ENCODE measurements at regions not wholly inside any gene's neighbourhood (a gene's known extent, or its start where the extent isn't known, plus 50 kb on each side); places are given as distances from the start of the nearest gene placed in this dataset.

GRCh38 chr14:42804141-42804540, 1197.5 kb downstream of the LRFN5 start:
- Histone ChIP-seq H3K79me2 (replicated peaks; ENCODE audit: insufficient read depth) (no peaks in the 10 kb centered on the region), H3K4me1 (ENCODE audit: insufficient read depth) (peaks cover 7% of the 10 kb centered on the region; the same call in 1 of the 2 replicates), H3K36me3 (ENCODE audit: insufficient read depth) (no peaks in the 10 kb centered on the region), H3F3A (replicated peaks; ENCODE audit: low read depth) (no peaks in the 10 kb centered on the region), H3K9me2 (ENCODE audit: insufficient read depth) (peaks cover 8% of the 10 kb centered on the region; the same call in 1 of the 2 replicates), H3K4me2 (no peak overlapping the region), H3K4me3 (no peak overlapping the region), H3K27ac (ENCODE audit: low read depth) (no peak overlapping the region), H2AFZ (no peak overlapping the region), H3K27me3 (ENCODE audit: insufficient read depth) (no peaks in the 10 kb centered on the region), H4K20me1 (replicated peaks; ENCODE audit: insufficient read depth) (no peaks in the 10 kb centered on the region)
- H3K4me3 Mint-ChIP-seq, result no peak overlapping the region
- no peaks in the 10 kb centered on the region for H3K27me3 Mint-ChIP-seq (ENCODE audit: insufficient read depth, low read depth, poor library complexity)
- H3K36me3 Mint-ChIP-seq (ENCODE audit: low read depth), result no peaks in the 10 kb centered on the region
- H3K9me3 Mint-ChIP-seq, result no peaks in the 10 kb centered on the region
- no peak overlapping the region for H3K27ac Mint-ChIP-seq
- TF ChIP-seq ZNF462 (CRISPR knock-in tag; IDR thresholded peaks at IDR 0.05) (no peak), CREB1 (CRISPR knock-in tag; IDR thresholded peaks at IDR 0.05; ENCODE audit: low read depth) (no peak), NANOG (IDR thresholded peaks at IDR 0.05; ENCODE audit: borderline replicate concordance) (no peak), JUNB (IDR thresholded peaks at IDR 0.05; ENCODE audit: unreplicated experiment) (no peak), REST (IDR thresholded peaks at IDR 0.05; ENCODE audit: unreplicated experiment) (no peak), STAT1 (IDR thresholded peaks at IDR 0.05; ENCODE audit: unreplicated experiment) (no peak), POLR2AphosphoS5 (IDR thresholded peaks at IDR 0.05; ENCODE audit: low read depth) (no peak)
- ATAC-seq (no peak), DNase-seq (ENCODE audit: low spot score) (no peak)
- peaks cover 10% of the 10 kb centered on the region for H3K4me1 Mint-ChIP-seq

Data from GM23338 (cell line).